CD1c-positive myeloid dendritic cell (primary cell): ENCODE measurements at regions not wholly inside any gene's neighbourhood (a gene's known extent, or its start where the extent isn't known, plus 50 kb on each side); places are given as distances from the start of the nearest gene placed in this dataset.
"Not testable (repeated sequence)": the region's sequence is repeated elsewhere in the genome, so short reads cannot be mapped to it uniquely, and the experiment has no call there.

Source experiments
- DNase-seq: peaks from one replicate; pipeline ENCODE4 v3.0.0-alpha.2; 2016; ENCODE audit errors: extremely low spot score

- DNase-seq: no peak
Observed at GRCh38 chr4:130071746-130072145, 975.8 kb downstream of the C4orf33 start.

- DNase-seq: no peak
Observed at GRCh38 chr4:130073145-130073790, 977.3 kb downstream of the C4orf33 start.

- DNase-seq: no peak
Observed at GRCh38 chr4:130074096-130074495, 978.1 kb downstream of the C4orf33 start.

GRCh38 chr4:130077275-130077674 lies 981.3 kb downstream of the C4orf33 start:
- no peak for DNase-seq

- DNase-seq: not testable (repeated sequence)
Observed at GRCh38 chr4:130079027-130079426, 983.1 kb downstream of the C4orf33 start.

- no peak for DNase-seq
Observed at GRCh38 chr4:130080872-130081451, 985.0 kb downstream of the C4orf33 start.

- no peak for DNase-seq
Observed at GRCh38 chr4:130090427-130090826, 994.5 kb downstream of the C4orf33 start.

GRCh38 chr4:130092187-130093015 lies 996.4 kb downstream of the C4orf33 start:
- no peak for DNase-seq

- no peak for DNase-seq
Observed at GRCh38 chr4:130099105-130099504, 1003.2 kb downstream of the C4orf33 start.

GRCh38 chr4:130110189-130110588 lies 1014.2 kb downstream of the C4orf33 start:
- DNase-seq: no peak

GRCh38 chr4:130110770-130111169 lies 1014.8 kb downstream of the C4orf33 start:
- no peak for DNase-seq

- DNase-seq: no peak
Observed at GRCh38 chr4:130124066-130124465, 1028.1 kb downstream of the C4orf33 start.

GRCh38 chr4:130125467-130125866 lies 1029.5 kb downstream of the C4orf33 start:
- no peak for DNase-seq

GRCh38 chr4:130127297-130127696 lies 1031.3 kb downstream of the C4orf33 start:
- DNase-seq: no peak

GRCh38 chr4:130131536-130131935 lies 1035.6 kb downstream of the C4orf33 start:
- DNase-seq: no peak

- no peak for DNase-seq
Observed at GRCh38 chr4:130141651-130142050, 1045.7 kb downstream of the C4orf33 start.

- no peak for DNase-seq
Observed at GRCh38 chr4:130143656-130144055, 1047.7 kb downstream of the C4orf33 start.

- no peak for DNase-seq
Observed at GRCh38 chr4:130146773-130147172, 1050.8 kb downstream of the C4orf33 start.

GRCh38 chr4:130147641-130148040 lies 1051.7 kb downstream of the C4orf33 start:
- DNase-seq: no peak

GRCh38 chr4:130154901-130155300 lies 1058.9 kb downstream of the C4orf33 start:
- no peak for DNase-seq

GRCh38 chr4:130163701-130164100 lies 1067.7 kb downstream of the C4orf33 start:
- DNase-seq: no peak

- DNase-seq: no peak
Observed at GRCh38 chr4:130165381-130165780, 1069.4 kb downstream of the C4orf33 start.

GRCh38 chr4:130172156-130172555 lies 1076.2 kb downstream of the C4orf33 start:
- DNase-seq: no peak
